IMR-90 (cell line): ENCODE measurements at regions not wholly inside any gene's neighbourhood (a gene's known extent, or its start where the extent isn't known, plus 50 kb on each side); places are given as distances from the start of the nearest gene placed in this dataset.

Source experiments
- ATAC-seq: fragments of 200-7000 bp; cut with Tn5 transposase; 2 replicates; pipeline ENCODE4 v1.9.1; 2020; ENCODE audit warnings: low read depth, mild to moderate bottlenecking, moderate library complexity
- BruUV-seq: library from RNA; stranded (reverse); fragments of 400-500 nt; replicated peaks from 2 replicates; lab custom pipeline; 2021; lab: Mats Ljungman, UMichigan
- CTCF ChIA-PET: fragments of 300-600 bp; formaldehyde crosslinking; extraction: SDS; loops from one replicate; lab custom pipeline; 2021; ENCODE audit warnings: antibody characterized with exemption; lab: Yijun Ruan, JAX
- POLR2A ChIA-PET: fragments of 300-600 bp; sonication (Branson Sonifier 250); formaldehyde crosslinking; loops from one replicate; lab custom pipeline; 2022; ENCODE audit warnings: antibody characterized with exemption; ENCODE audit not compliant: unreplicated experiment; lab: Charles Lee
- DNase-seq: peaks from one replicate; pipeline ENCODE4 v3.0.0; 2013
- H2AFZ ChIP-seq: replicated peaks from 2 replicates; pipeline ENCODE3; 2013; ENCODE audit warnings: low read length, mild to moderate bottlenecking; ENCODE audit not compliant: poor library complexity
- H2AK5ac ChIP-seq: 2 replicates; pipeline ENCODE4 v1.6.1; 2013; ENCODE audit warnings: low read depth, low read length, inconsistent platforms
- H2AK9ac ChIP-seq: replicated peaks from 2 replicates; pipeline ENCODE3; 2013; ENCODE audit warnings: mild to moderate bottlenecking, low read depth, low read length, moderate library complexity; ENCODE audit not compliant: poor library complexity
- H2BK120ac ChIP-seq: 2 replicates; pipeline ENCODE4 v1.6.1; 2013; ENCODE audit warnings: low read depth, low read length, inconsistent platforms
- H2BK15ac ChIP-seq: 3 replicates; pipeline ENCODE4 v1.6.1; 2013; ENCODE audit warnings: low read depth, low read length, inconsistent platforms
- H2BK20ac ChIP-seq: 2 replicates; pipeline ENCODE4 v1.6.1; 2013; ENCODE audit warnings: low read depth, mild to moderate bottlenecking, inconsistent platforms, low read length, moderate library complexity
- H2BK5ac ChIP-seq: 2 replicates; pipeline ENCODE4 v1.6.1; 2013; ENCODE audit warnings: mild to moderate bottlenecking, low read depth, low read length, inconsistent platforms; ENCODE audit not compliant: poor library complexity, severe bottlenecking
- H3K14ac ChIP-seq: replicated peaks from 2 replicates; pipeline ENCODE4 v1.6.1; 2013; ENCODE audit warnings: low read depth, low read length, inconsistent platforms
- H3K18ac ChIP-seq: 2 replicates; pipeline ENCODE4 v1.6.1; 2013; ENCODE audit warnings: low read depth, low read length, control low read depth
- H3K23ac ChIP-seq: 2 replicates; pipeline ENCODE4 v1.6.1; 2013; ENCODE audit warnings: low read depth, low read length, inconsistent platforms
- H3K27ac ChIP-seq: 2 replicates; pipeline ENCODE4 v1.5.1; 2013; ENCODE audit warnings: mild to moderate bottlenecking, control low read depth, low read length; ENCODE audit not compliant: insufficient read depth
- H3K27me3 ChIP-seq: 2 replicates; pipeline ENCODE4 v1.6.1; 2013; ENCODE audit warnings: low read length; ENCODE audit not compliant: control insufficient read depth, insufficient read depth
- H3K36me3 ChIP-seq: 2 replicates; pipeline ENCODE4 v1.6.1; 2013; ENCODE audit warnings: low read length, mixed read lengths; ENCODE audit not compliant: control insufficient read depth, insufficient read depth
- H3K4ac ChIP-seq: 2 replicates; pipeline ENCODE4 v1.6.1; 2013; ENCODE audit warnings: low read depth, low read length, inconsistent platforms
- H3K4me1 ChIP-seq: 2 replicates; pipeline ENCODE4 v1.6.1; 2013; ENCODE audit warnings: low read length, mixed read lengths; ENCODE audit not compliant: control insufficient read depth, insufficient read depth
- H3K4me2 ChIP-seq: 2 replicates; pipeline ENCODE4 v1.6.1; 2013; ENCODE audit warnings: low read depth, mild to moderate bottlenecking, control low read depth, low read length, moderate library complexity
- H3K4me3 ChIP-seq: 2 replicates; pipeline ENCODE4 v1.5.1; 2013; ENCODE audit warnings: low read depth, mild to moderate bottlenecking, control low read depth, low read length, moderate library complexity; ENCODE audit not compliant: insufficient read depth
- H3K56ac ChIP-seq: 2 replicates; pipeline ENCODE4 v1.6.1; 2013; ENCODE audit warnings: low read length, inconsistent platforms; ENCODE audit not compliant: insufficient read depth; ENCODE audit errors: extremely low read depth
- H3K79me1 ChIP-seq, 2 experiments: 2 replicates each; pipeline ENCODE4 v1.6.1; 2013; ENCODE audit warnings: low read length in 2 of 2, inconsistent platforms in 1 of 2, low read depth in 1 of 2
- H3K9ac ChIP-seq: 2 replicates; pipeline ENCODE4 v1.6.1; 2013; ENCODE audit warnings: low read depth, low read length, control low read depth
- H3K9me1 ChIP-seq: 2 replicates; pipeline ENCODE4 v1.6.1; 2013; ENCODE audit warnings: low read length, inconsistent platforms; ENCODE audit not compliant: insufficient read depth
- H3K9me3 ChIP-seq: 2 replicates; pipeline ENCODE4 v1.6.1; 2013; ENCODE audit warnings: low read length; ENCODE audit not compliant: control insufficient read depth, insufficient read depth
- H4K20me1 ChIP-seq: 2 replicates; pipeline ENCODE4 v1.6.1; 2013; ENCODE audit warnings: low read length, inconsistent platforms; ENCODE audit not compliant: insufficient read depth
- H4K5ac ChIP-seq: 2 replicates; pipeline ENCODE4 v1.6.1; 2013; ENCODE audit warnings: mild to moderate bottlenecking, low read depth, low read length, control low read depth
- H4K8ac ChIP-seq, 2 experiments: 2 replicates each; pipeline ENCODE4 v1.6.1; 2013; ENCODE audit warnings: low read depth in 2 of 2, low read length in 2 of 2, control low read depth in 1 of 2, inconsistent platforms in 1 of 2
- H4K91ac ChIP-seq: 2 replicates; pipeline ENCODE4 v1.6.1; 2013; ENCODE audit warnings: low read depth, low read length, inconsistent platforms; ENCODE audit not compliant: insufficient read depth
- CEBPB ChIP-seq: IDR thresholded peaks from 2 replicates; pipeline ENCODE4 v1.6.1; 2012; ENCODE audit warnings: low read depth, low read length, improper control_type of control experiment
- CHD1 ChIP-seq: IDR thresholded peaks from 2 replicates; pipeline ENCODE4 v1.6.1; 2012; ENCODE audit warnings: low read depth, low read length, improper control_type of control experiment
- ELK1 ChIP-seq: fragments of 150-350 bp; IDR thresholded peaks from 2 replicates; pipeline ENCODE4 v1.6.1; 2016; ENCODE audit warnings: low read depth, mild to moderate bottlenecking, low read length, moderate library complexity, borderline replicate concordance
- FOS ChIP-seq: fragments of 150-350 bp; IDR thresholded peaks from 2 replicates; pipeline ENCODE4 v1.6.1; 2016; ENCODE audit warnings: low read depth, low read length
- MAZ ChIP-seq: IDR thresholded peaks from 2 replicates; pipeline ENCODE4 v1.6.1; 2012; ENCODE audit warnings: low read depth, mild to moderate bottlenecking, low read length, improper control_type of control experiment, moderate library complexity, borderline replicate concordance
- MXI1 ChIP-seq: IDR thresholded peaks from 2 replicates; pipeline ENCODE4 v1.6.1; 2012; ENCODE audit warnings: low read depth, mild to moderate bottlenecking, low read length, moderate library complexity, borderline replicate concordance
- POLR2A ChIP-seq: IDR thresholded peaks from 2 replicates; pipeline ENCODE4 v1.6.1; 2012; ENCODE audit warnings: mild to moderate bottlenecking, low read depth, low read length
- RAD21 ChIP-seq: IDR thresholded peaks from 2 replicates; pipeline ENCODE4 v1.6.1; 2012; ENCODE audit warnings: low read length, improper control_type of control experiment
- dilution Hi-C: fragments of 300-500 bp; cut with HindIII; formaldehyde crosslinking; loops from one replicate; pipeline ENCODE4 v1.14.3; 2018; ENCODE audit warnings: low sequenced_read_pairs; ENCODE audit not compliant: unreplicated experiment
- in situ Hi-C: fragments of 300-500 bp; cut with MboI; formaldehyde crosslinking; loops from 3 replicates; pipeline ENCODE4 v1.14.3; 2019; ENCODE audit warnings: low sequenced_read_pairs, inconsistent platforms, mixed read lengths
- intact Hi-C: fragments of 100-400 bp; cut with micrococcal nuclease; formaldehyde crosslinking; loops from 2 replicates; pipeline ENCODE4 v1.10.0; 2022

- no peaks in the 10 kb centered on the region for H3K4me1 ChIP-seq
- H3K23ac ChIP-seq, result no peak overlapping the region
- H3K36me3 ChIP-seq, result no peaks in the 10 kb centered on the region
- in situ Hi-C loops, result no loop called here
- H2AK5ac ChIP-seq, result no peak overlapping the region
- no peaks in the 10 kb centered on the region for H3K27me3 ChIP-seq
- H2AFZ ChIP-seq, result no peak overlapping the region
- H2BK15ac ChIP-seq, result no peak overlapping the region
- no peak overlapping the region for H2AK9ac ChIP-seq
- H3K27ac ChIP-seq, result no peak overlapping the region
- no peak overlapping the region for H2BK120ac ChIP-seq
- BruUV-seq, result no TSS peak
- H3K18ac ChIP-seq, result no peak overlapping the region
- intact Hi-C loops, result no loop called here
- no peak overlapping the region for H2BK5ac ChIP-seq
- H3K9me3 ChIP-seq, result peaks cover 6% of the 10 kb centered on the region
- no peak overlapping the region for H3K4me3 ChIP-seq
- TF ChIP-seq CEBPB (no peak), MAZ (no peak), MXI1 (no peak), POLR2A (no peak), RAD21 (no peak), FOS (no peak), CHD1 (no peak), ELK1 (no peak)
- POLR2A ChIA-PET, result no interaction called here
- H3K14ac ChIP-seq, result no peak overlapping the region
- H4K8ac ChIP-seq, result no peak overlapping the region
- no peak overlapping the region for H4K91ac ChIP-seq
- no peak overlapping the region for H3K56ac ChIP-seq
- CTCF ChIA-PET, result interaction anchor here (0.7 kb wide), 1 partner anchor 50 kb away, joined by 3 read pairs; no protein-coding TSS in a partner anchor
- H3K9me1 ChIP-seq, result no peaks in the 10 kb centered on the region
- no peak overlapping the region for H3K4me2 ChIP-seq
- ATAC-seq, result no peak
- no peak overlapping the region for H4K5ac ChIP-seq
- no peaks in the 10 kb centered on the region for H4K20me1 ChIP-seq
- dilution Hi-C loops, result no loop called here
- DNase-seq, result no peak
- H2BK20ac ChIP-seq, result no peak overlapping the region
- no peak overlapping the region for H3K4ac ChIP-seq
- no peaks in the 10 kb centered on the region for H3K79me1 ChIP-seq
- no peak overlapping the region for H3K9ac ChIP-seq
These were observed 280.0 kb upstream of the BRINP1 start for GRCh38 chr9:119649205-119649604.
